ENCODE measurements at regions not wholly inside any gene's neighbourhood (a gene's known extent, or its start where the extent isn't known, plus 50 kb on each side); places are given as distances from the start of the nearest gene placed in this dataset.

DNA sequence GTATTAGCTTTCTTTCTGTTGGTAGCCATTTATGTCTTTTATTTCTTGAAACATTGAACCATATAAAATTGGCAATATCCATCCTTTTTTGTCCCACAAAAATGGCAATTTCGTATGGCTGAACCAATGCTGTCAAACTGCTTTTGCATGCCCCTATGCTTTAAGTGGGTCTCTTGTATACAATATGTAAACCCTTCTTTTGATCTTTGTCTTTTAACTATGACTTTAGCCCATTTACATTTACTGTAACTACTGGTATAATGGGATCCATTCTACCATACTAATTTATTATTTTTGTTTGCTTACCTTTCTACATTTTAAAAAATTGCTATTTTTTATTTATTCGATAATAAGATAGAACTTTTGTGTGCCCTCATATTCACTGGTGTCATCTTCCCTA, 93.4 kb downstream of the TENT4A start:
- DNase-seq = no peak

DNA sequence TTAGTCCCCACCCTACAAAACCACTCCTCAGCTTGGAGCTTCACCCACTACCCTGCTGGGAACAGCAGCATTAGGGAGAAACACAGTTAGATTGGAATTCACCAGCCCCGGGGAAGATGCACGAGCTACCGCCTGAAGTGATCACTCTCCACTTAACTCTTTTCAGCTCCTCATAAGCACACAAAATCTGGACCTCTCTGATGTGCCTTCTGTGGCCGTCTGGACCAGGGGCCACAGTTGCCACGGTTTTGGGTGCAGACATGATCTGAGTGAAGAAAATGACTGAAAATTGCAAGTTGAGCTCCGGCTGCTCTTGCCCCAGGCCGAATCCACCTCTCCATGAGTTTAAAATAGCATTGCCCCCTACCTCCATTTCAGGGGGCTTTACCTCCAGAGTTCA, 95.2 kb downstream of the TENT4A start:
- DNase-seq = no peak

DNA sequence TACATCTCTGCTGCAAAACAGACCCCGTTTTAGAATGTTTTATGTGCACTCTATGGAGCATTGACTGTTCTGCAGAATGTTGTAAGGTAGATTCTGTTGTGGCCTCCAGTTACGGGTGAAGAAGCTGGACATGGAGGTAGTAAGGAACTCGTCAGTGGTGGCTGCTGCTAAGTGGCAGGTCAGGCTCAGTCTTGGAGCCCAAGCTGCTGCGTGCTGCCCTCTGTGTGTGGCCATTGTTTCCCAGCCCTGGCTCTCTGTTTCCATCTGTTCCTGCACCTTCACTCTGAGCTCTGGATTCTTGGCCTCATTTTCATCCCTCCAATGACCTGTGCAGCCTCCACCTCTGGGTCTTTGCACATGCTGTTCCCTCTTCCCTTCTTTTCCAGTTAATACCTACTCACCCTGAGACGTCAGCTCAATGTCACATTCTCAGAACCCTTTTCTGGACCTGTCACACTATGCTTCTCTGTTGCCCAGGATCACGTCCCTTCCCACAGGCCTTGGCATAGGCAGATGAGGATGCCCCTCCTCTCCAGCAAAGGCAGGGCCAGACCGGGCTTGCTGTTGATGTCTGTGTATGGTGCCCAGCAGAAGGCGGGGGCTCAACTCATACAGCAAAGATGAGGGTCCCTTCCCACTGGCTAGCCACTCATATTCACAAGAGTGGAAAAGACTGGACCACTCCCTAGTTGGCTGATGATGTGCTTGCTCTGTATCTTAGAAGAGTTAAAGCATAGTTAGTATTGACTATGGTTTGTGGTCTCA, 97.6 kb downstream of the TENT4A start:
- DNase-seq = no peak

DNA sequence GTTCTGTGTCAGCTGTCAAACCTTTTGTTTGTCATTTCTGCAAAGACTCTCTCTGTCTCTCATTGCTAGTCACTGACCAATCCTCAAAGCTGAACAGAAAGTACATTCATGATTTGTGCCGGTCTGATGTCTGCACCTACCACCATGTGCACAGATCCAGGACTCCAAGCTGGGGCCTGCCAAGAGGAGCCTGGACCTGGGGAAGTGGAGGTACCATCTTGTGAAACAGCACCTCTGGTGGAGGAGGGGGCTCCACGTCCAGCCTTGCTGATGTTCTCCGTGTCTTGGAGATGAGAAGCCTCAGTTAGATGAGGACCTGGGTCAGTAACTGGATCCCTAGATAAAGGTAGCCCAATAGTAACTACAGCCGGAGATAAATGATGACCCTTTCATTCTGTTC, 98.9 kb downstream of the TENT4A start:
- DNase-seq = no peak

DNA sequence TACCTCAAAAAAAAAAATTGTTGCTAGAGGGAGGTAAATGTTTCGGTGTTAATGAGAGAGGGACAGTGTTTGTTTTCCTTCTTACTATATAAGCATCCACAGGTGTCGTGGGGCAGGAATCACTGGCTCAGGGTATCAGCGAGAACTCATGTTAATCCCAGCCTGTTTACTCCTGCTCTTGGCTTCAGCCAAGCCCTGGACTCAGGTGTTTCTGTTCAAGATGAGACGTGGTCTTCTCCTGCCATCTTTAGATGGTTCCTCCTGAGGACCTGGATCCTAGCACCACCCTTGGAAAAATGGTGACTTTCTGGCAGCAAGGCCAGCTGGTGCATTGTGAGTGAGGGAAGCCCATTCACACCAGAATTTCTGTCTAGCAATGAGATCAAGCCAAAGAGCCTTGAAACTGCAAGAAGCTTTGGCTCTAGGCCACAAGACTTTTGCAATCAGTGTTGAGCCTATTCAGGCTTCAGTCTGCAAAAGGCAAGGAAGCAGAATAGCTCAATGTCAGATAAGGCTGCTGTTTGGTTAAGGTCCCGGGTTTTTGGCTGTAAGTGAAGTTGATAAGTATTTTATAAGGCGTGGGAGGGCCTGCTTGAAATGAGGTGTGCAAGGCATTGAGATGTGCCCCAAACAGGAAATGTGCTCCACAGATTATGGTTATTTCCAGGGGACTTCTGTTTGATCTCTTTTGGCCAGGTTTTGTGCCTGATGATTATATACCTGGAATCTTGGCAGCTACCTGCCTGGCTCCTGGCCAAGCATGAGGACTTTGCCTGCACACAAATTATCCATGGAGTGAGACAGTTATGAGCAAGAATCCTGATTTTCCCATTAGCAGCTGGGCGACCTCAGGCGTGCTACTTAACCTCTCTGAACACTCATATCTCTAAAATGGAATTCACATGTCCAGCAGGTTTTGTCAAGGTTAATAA, 99.8 kb downstream of the TENT4A start:
- no peak for DNase-seq

DNA sequence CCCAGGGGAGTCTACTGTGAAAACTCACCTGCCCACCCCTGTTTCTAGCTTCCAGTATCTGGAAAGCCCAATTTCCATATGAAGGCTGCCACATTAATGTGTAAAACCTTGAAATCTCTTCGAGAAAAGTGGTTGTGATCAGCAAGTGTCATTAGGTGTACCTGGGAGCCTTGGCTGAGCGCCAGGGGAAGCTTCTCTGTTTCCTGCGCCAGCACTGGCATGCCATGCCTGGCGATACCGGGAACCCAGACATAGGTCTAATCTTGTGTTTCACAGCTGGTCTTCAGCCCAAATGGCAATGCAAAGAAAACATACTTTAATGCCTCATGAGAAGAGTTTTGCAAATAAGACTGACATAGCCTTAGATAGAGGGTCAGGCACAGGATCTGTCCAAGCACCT, 101.6 kb downstream of the TENT4A start:
- DNase-seq = no peak

DNA sequence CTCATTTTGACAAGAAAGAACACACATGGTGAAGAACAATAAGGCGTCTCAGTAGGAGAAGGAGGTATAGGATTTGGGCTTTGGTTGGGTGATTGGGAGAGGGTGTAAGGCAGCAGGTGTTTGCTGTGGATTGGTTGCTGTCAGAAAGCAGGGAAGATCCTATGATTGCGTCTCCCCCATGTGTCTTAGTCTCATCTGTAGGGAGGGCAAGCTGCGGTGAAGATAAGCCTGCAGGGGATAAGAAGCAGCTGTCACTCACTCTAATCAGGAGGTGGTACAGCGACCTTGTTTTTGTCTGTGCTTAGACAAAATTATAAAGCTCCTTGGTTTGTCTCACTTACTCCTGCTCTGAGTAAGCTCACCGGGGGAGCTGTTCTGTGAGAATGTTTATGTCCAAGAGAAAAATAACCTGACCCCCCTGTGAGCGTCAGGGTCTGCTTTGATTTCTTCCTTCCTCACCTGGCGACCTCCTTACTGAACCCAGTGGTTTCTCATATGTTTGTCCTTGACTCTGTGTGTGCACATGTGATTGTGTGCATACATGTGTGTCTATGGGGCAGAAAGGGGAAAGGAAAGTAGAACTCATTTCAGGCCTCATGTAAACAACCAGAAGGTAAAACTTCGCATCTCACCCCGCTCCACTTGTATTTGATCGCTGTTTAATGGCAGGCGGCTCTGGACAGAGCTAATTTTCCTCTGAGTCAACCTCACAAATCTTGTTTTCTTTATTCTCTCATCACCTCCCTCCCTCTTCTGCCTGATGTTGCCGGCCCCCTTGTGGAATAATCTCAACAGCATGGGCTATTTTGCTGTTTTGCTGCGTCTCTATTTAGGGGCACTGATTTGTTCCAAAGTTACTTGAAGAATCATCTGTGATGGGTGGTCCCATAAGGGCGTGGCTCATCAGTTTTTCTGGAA, 105.6 kb downstream of the TENT4A start:
- DNase-seq = no peak

DNA sequence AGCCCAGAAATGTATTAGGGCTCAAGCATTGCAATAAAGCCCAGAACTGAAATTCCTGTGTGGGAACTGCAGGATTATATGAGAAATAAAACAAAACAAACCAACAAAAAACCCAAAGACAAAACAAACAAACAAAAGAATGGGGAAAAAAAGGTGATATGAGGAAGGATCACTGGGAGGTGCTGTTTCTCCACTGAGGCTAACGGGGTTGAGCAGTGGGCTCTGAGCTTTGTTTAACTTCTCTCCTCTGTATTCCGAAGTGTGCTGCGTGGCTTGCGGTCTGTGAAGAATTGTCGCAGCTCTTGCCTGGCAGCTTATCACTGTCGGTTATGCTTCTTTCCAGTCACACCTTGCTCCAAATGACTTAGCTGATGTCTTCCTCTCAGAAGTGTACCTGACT, 106.3 kb downstream of the TENT4A start:
- DNase-seq = no peak

DNA sequence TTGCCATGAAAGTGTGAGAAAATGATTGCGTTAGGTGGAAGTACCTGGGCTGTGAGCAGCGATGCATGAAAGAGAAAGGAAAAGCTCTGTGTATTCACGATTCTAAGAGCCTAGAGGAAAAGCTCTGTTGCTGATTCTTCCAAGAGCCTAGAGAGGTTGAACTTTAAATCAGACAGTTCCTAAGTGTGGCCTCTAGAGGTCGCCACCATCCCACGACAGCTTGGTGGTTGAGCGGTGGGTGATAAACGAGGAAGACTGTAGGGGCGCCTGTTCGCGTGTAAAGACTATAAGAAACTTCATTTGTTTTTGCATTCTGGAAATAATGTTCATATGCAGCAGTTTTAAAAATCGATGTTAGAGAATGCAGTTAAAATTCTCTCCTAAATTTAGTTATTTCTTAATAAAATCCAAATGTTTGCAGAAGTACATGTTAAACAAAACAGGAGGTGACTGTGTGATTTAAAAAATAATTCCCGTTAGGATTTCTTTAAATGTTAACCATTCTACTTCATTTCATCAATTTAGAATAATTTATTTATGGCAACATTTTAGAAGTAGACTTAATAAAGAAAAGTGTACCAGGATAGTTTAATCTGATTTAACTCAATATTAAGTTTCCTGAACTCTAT, 107.7 kb downstream of the TENT4A start:
- DNase-seq = no peak

DNA sequence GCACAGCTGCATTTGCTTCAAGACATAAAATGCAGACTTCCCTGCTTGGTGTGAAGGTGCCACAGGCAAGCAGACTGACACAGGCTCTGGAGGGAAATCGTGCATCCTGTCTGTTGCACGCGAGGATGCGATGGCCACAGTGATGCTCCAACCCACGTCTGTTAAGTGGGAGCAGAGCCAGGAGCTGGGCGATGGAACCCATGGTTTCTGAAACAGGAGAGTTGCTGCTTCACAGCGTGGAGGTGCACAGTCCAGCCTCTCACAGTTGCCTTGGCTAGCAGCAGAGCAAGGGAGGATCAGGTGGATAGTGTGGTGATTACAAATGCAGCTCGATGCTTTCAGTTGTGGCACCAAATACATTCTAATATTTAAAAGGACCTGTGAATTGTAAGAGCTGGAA, 108.8 kb downstream of the TENT4A start:
- DNase-seq = peak in 1 of 14 donors; percentile 19

DNA sequence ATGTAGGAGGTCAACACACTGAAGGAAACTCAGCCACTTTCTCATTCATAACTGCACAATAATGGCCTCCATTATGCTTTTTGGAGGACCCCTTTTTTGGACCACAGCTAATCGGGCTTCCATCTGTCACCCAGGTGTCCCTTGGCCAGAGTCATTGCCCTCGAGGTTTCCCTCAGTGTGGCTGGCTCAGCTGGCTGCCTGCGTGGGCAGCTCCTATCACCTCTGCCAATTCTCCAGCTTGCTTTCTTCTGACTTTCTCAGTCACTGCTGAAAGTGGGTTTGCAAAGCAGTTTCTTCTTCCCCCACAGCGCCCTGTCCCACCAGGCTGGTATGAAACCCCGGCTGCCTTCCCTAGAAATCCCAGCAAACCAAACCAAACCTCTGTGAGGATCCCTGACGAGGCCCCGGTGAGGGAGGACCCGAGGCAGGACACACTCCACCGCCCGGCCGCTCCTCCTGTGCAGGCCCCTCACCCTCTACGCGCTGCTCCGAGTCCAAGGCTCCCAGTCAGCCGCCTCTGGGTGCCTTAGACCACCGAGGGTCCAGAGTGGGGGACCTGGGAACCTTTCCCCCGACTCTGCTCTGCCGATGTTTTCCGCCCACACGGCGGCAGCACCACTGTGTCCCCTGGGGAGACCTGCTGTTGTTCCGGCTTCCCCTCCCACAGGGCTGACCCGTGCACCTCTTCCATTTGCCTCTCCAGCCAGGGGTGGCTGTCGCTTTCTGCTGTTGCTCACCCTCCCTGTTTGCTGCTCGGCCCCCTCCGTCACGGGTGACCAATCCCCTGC, 109.5 kb downstream of the TENT4A start:
- no peak for DNase-seq

DNA sequence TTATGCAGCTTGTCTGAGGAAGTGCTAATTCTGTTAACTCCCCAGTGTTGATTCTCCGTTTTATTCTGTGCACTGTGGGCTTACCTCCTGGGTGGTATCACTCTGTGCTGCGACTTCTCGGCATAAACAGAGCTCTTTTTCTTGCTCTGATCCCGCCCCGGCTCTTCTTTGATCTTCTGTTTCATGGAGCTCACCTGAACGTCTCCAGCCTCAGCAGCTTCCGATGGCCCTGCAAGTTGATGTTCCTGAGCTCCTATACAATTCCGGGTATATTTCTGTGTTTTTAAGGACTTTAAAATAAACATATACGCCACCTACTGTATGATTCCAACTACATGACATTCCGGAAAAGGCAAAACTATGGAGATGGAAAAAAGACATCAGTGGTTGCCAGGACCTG, 110.8 kb downstream of the TENT4A start:
- no peak for DNase-seq

DNA sequence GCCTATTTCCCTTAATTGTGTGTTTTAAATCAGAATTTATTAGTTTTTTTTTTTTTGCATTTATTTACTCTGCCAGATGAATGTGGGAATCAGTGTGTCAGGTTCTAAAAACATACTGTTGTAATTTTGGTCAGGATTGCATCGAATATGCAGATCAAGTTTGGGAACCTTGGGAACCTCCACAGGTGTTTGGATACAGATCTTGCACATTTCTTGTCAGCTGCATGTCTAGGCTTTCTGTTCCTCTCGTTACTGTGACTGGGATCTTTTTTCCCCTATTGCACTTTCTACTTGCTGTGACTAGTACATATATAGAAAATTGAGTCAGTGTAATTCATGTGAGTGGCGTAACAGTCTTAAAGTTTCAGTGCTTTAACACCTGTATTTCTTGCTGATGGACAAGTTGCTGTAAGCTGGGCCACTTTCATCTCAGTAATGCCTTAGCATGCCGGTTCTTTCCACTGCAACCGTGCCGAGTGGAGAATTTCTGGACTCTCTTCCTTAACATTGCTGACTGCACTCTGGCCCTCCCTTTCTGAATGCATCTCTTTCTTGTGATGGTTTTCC, 112.5 kb downstream of the TENT4A start:
- DNase-seq = no peak

DNA sequence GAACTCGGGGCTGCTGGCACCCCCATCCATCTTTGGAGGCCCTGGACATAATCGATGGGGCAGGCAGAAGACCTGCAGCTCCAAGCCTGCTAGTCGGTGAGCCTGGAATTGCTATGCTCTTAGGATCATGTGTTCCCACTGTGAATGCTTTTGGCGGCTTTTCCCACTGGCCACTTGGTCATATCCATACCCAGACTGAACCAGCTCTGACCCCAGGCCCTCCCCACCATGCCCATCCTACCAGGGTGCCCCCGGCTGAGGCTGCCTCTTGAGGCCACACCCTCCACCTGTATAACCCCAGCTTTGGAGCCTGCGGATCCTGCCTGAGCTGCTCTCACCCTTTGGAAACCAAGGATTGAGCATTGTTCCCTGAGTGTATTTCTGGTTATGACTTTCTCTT, 113.5 kb downstream of the TENT4A start:
- no peak for DNase-seq

DNA sequence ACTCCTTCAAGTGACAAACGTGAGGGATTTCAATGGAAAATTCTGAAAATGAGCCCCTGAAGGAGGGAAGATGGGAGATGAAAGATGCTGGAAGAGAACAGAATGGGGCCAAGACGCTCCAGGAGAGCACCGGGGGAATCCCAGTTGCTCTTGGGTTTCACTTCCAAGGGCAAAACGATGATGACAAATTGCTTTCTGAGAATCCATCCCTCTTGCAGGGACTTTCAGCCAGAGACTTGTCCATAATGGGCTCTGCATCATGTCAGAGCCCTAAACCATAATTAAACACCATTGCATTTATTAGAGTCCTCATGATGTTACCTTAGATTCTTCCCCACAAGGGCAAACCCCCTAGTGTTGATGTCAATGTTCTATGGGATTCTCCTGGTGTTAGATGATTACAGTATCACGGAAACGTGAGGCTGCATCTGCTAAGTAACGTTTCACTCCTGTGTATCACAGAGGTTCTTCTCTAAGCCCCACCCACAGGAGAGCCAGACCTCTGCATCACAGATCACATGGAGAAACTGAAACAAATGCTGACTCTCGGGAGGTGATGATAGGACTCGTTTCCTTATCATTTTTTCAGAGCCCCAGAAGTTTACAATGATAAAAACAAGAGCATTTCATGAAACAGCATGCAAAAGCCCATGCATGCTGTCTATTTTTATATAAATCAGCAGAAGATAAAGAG, 114.4 kb downstream of the TENT4A start:
- no peak for DNase-seq

DNA sequence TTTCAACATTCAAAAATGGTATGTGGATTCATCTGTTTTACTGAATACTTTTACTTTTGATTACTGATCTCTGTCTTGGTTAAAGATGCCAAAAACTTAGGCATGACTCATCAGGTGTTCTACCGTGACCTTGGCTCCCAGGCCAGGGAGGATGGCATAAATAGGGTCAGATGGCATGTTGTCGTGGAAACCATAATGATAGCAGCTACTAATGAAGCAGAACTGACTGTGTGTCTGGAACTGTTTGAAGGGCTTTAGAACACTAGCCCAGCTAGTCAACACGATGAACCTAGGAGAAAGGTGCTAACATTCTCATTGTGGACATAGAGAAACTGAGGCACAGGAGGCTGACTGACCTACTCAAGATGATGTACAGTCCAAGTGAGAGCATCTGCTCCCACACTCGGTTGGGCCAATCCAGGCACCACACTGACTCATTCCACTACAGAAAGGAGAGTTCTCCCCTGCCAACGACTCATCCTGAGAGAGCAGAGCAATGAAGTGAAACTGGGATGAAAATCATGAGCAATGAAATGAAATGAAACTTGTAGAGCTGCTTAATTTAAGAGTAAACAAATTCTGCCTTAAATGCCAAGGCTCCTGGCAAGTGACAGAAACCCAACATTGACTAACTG, 116.0 kb downstream of the TENT4A start:
- DNase-seq = no peak

DNA sequence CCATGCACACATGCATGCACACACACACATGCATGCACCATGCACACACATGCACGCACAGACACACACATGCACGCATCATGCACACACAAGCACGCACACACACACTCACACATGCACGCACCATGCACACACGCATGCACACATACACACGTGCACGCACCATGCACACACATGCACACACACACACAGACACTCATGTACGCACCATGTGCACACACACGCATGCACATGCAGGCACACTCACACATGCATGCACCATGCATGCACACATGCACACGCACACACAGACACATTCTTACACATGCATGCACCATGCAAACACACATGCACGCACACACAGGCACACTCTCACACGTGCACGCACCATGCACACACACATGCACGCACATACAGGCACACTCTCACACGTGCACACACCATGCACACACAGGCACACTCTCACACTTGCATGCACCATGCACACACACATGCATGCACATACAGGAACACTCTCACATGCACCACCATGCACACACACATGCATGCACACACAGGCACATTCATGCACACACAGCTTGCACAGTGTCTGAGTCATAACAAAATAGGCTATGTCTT, 117.5 kb downstream of the TENT4A start:
- no peak for DNase-seq

DNA sequence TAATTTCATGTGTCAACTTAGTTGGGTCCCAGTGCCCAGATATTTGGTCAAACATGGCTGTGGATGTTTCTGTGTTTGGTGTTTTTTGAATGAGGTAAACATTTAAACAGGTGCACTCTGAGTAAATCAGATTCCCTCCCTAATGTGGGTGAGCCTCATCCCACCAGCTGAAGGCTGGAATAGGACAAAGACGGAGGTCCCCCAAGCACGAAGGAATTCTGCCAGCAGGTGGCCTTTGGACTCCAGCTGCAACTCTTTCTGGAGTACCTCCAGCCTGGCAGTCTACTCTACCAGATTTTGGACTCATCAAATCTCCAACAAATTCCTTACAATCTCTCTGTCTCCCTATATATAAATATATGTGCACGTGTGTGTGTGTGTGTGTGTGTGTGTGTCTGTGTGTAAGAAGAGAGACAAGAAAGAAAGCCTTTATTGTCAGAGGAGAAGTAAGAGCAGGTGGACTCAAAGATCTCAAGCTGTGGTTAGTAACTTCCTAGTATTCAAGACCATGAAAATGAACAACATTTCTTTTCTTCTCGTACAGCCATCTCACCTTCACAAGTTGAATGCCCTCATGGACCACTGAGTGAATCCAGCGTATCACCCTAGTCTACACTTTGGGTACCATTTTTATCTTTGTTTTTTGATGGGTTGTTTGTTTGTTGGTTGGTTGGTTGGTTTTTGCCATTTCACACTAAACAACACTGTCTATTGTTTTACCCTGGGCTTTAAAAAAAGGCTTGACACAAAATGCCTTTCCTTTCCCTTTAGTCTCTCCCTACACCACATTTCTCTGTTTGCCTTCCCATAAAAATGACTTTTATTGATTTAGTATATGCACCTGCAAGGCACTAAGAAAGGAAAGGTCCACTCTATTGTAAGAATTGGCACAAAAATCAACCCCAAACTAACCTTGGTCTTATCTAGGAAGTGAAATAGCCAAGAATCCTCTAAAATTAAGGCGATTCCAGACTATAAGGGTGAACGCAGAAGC, 118.7 kb downstream of the TENT4A start:
- DNase-seq = no peak
